Hematopoietic multipotent progenitor cell treated with erythropoietin and hydrocortisone succinate and interleukin-3 and kit ligand, for 8 days (in vitro differentiated cells): ENCODE measurements at regions not wholly inside any gene's neighbourhood (a gene's known extent, or its start where the extent isn't known, plus 50 kb on each side); places are given as distances from the start of the nearest gene placed in this dataset.
A peak's percentile ranks its signal among the peaks of the same experiment; 100 is the strongest.
"Not testable (repeated sequence)": the region's sequence is repeated elsewhere in the genome, so short reads cannot be mapped to it uniquely, and the experiment has no call there.

Source experiments
- DNase-seq: peaks from one replicate; pipeline ENCODE4 v3.0.0-alpha.2; 2015

- DNase-seq = no peak
Observed at GRCh38 chr5:106290841-106291240, 1379.9 kb downstream of the EFNA5 start.

GRCh38 chr5:106288979-106289378, 1381.8 kb downstream of the EFNA5 start:
- DNase-seq = no peak

GRCh38 chr5:106277540-106278096, 1393.1 kb downstream of the EFNA5 start:
- no peak for DNase-seq

GRCh38 chr5:106269252-106269843, 1401.4 kb downstream of the EFNA5 start:
- DNase-seq = peak; percentile 1

- DNase-seq = no peak
Observed at GRCh38 chr5:106267256-106267655, 1403.5 kb downstream of the EFNA5 start.

GRCh38 chr5:106262395-106262794, 1408.3 kb downstream of the EFNA5 start:
- DNase-seq = no peak

- not testable (repeated sequence) for DNase-seq
Observed at GRCh38 chr5:106259431-106260090, 1411.2 kb downstream of the EFNA5 start.

- DNase-seq = no peak
Observed at GRCh38 chr5:106258591-106259125, 1412.1 kb downstream of the EFNA5 start.

GRCh38 chr5:106254784-106255183, 1416.0 kb downstream of the EFNA5 start:
- DNase-seq = no peak

GRCh38 chr5:106246044-106246745, 1424.5 kb downstream of the EFNA5 start:
- not testable (repeated sequence) for DNase-seq

- no peak for DNase-seq
Observed at GRCh38 chr5:106241409-106241808, 1429.3 kb downstream of the EFNA5 start.

GRCh38 chr5:106205916-106206571, 1464.7 kb downstream of the EFNA5 start:
- DNase-seq = no peak

- DNase-seq = no peak
Observed at GRCh38 chr5:106202035-106202434, 1468.7 kb downstream of the EFNA5 start.

- DNase-seq = no peak
Observed at GRCh38 chr5:106200971-106201370, 1469.8 kb downstream of the EFNA5 start.

GRCh38 chr5:106195679-106196474, 1474.9 kb downstream of the EFNA5 start:
- DNase-seq = no peak

GRCh38 chr5:106189121-106189809, 1481.5 kb downstream of the EFNA5 start:
- no peak for DNase-seq

GRCh38 chr5:106185661-106186081, 1485.1 kb downstream of the EFNA5 start:
- DNase-seq = no peak

GRCh38 chr5:106174903-106175302, 1495.8 kb downstream of the EFNA5 start:
- no peak for DNase-seq

- DNase-seq = no peak
Observed at GRCh38 chr5:106172681-106173532, 1497.8 kb downstream of the EFNA5 start.

- no peak for DNase-seq
Observed at GRCh38 chr5:106171708-106172107, 1499.0 kb downstream of the EFNA5 start.

- no peak for DNase-seq
Observed at GRCh38 chr5:106171132-106171531, 1499.6 kb downstream of the EFNA5 start.
